GM12874 (cell line): ENCODE measurements at regions not wholly inside any gene's neighbourhood (a gene's known extent, or its start where the extent isn't known, plus 50 kb on each side); places are given as distances from the start of the nearest gene placed in this dataset.

Source experiments
- CTCF ChIP-seq: IDR thresholded peaks from 2 replicates; pipeline ENCODE4 v1.5.1; 2011; ENCODE audit warnings: low read depth, mild to moderate bottlenecking, control low read depth, low read length, moderate library complexity; ENCODE audit not compliant: insufficient read depth

DNA sequence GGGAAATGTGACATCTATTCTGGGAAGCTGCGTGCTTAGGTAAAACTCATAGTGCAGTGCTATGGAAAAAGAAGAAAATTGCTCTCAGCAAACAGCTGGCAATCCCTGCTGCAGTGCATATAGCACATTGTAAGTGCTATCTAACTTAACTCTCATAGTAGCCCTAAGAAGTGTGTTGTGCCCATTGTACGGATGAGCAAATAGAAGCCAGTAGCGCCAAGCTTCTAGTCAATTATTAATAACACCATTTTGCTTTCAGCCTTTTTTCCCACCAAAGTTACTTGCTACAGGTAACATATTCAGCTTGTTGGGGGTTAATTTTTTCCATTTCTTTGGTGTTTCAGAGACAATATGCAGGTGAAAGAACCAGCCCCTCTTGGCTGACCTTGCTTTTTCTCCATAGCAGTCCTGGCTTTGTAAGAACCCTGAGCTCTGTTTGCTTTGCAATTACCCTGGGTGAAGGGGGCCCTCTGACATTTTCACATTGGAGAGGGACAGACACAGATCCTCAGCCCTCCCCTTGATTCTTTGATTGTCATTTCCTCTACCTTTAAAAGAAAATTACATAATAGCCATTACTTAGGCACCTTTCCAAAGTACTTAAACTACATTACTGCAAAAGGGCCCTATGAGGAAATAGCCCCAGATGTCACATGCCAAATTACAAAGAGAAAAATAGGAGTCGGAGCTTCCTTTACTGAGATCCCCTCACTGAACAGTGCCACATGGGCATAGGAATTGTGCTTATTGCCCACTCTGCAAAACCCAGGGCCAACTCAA lies 576.2 kb upstream of the TBX3 start:
- TF ChIP-seq CTCF: no peak

- TF ChIP-seq CTCF: no peak
Observed at GRCh38 chr12:115257791-115258190, 573.8 kb upstream of the TBX3 start.

GRCh38 chr12:115255962-115256361 lies 572.0 kb upstream of the TBX3 start:
- no peak for TF ChIP-seq CTCF

DNA sequence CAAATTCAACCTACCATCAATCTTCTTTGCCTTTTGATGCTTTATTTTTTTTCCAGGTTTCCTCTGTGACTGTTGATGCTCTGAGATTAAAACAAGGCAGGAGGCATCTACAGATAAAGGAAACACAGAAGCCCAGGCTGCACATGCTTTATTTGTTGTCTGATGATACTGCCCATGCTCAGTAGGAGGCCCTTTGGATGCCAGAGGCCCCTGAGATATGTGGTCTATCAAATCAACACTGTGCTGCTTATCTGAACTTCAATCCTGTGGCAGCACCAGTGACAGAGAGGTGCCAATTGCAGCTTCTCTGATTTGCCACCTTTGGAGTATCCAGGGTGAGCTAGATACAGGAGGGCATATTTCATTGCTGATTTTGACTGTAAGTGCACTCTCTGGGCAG lies 571.3 kb upstream of the TBX3 start:
- no peak for TF ChIP-seq CTCF

- TF ChIP-seq CTCF: no peak
Observed at GRCh38 chr12:115253049-115253448, 569.1 kb upstream of the TBX3 start.

DNA sequence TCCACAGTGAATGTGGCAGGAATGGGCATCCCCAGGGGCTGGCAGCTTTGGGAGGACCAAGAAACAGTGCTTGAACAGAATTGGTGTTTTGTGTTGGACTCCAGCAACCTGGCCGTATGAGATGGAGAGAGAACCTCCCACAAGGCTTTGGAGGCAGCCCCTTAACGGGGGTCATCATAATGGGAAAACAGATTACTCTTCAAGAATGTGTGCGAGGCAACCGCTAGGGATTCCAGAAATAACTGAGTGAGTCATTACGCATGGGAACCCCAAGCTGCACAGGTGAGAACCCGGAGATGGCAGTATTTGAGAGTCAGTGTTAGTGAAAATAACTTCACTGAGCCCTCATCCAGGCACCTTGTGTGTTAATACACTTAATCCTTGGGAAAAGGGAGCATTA lies 567.8 kb upstream of the TBX3 start:
- TF ChIP-seq CTCF: no peak

GRCh38 chr12:115249671-115250278 lies 565.8 kb upstream of the TBX3 start:
- no peak for TF ChIP-seq CTCF
